DND-41 (cell line): ENCODE measurements at regions not wholly inside any gene's neighbourhood (a gene's known extent, or its start where the extent isn't known, plus 50 kb on each side); places are given as distances from the start of the nearest gene placed in this dataset.

Experiments
- EZH2 ChIP-seq: IDR thresholded peaks from 3 replicates; pipeline ENCODE4 v1.6.1; 2012; ENCODE audit warnings: borderline replicate concordance, low read depth, mild to moderate bottlenecking, moderate library complexity, low read length, inconsistent platforms; ENCODE audit not compliant: severe bottlenecking
- TF ChIP-seq, protein P1 (sequence below): IDR thresholded peaks from 2 replicates; pipeline ENCODE4 v1.5.1; 2012; ENCODE audit warnings: borderline replicate concordance, low read length, moderate library complexity, mild to moderate bottlenecking; ENCODE audit not compliant: poor library complexity, severe bottlenecking; ENCODE audit errors: extremely low read depth

DNA sequence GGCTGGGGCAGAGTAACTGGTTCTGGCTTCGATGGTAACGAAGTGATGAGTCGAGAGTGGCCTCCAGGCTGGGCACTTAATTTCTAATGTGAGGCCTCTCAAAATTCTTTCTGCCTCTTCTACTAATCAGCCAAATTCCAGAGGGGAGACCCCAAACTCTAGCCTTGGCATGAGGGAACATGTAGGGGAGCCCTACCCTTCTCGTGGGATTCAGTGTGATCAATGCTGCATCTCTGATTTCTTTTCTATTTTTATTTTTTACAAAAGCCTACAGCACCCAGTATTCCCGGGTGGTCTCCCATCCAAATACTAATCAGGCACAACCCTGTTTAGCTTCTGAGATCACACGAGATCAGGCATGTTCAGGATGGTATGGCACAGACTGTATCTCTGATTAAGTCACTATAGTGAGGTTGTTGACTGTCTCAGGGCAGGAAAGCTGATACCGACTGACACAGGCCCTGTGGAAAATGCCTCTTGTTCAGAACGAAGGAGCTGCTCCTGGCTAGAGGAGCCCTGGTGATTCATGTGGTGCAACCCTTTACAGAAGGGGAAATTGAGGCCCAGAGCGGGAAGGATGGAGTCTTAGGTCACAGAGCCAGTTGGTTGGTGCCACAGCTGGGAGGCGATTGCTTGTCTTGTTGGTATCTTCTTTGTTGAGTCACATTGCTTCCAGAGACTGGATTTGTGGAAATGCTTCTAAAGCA lies 126.3 kb upstream of the HS6ST1 start:
- TF ChIP-seq, protein P1, sequence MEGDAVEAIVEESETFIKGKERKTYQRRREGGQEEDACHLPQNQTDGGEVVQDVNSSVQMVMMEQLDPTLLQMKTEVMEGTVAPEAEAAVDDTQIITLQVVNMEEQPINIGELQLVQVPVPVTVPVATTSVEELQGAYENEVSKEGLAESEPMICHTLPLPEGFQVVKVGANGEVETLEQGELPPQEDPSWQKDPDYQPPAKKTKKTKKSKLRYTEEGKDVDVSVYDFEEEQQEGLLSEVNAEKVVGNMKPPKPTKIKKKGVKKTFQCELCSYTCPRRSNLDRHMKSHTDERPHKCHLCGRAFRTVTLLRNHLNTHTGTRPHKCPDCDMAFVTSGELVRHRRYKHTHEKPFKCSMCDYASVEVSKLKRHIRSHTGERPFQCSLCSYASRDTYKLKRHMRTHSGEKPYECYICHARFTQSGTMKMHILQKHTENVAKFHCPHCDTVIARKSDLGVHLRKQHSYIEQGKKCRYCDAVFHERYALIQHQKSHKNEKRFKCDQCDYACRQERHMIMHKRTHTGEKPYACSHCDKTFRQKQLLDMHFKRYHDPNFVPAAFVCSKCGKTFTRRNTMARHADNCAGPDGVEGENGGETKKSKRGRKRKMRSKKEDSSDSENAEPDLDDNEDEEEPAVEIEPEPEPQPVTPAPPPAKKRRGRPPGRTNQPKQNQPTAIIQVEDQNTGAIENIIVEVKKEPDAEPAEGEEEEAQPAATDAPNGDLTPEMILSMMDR: no peak
- no peak for TF ChIP-seq EZH2
